ENCODE measurements at regions not wholly inside any gene's neighbourhood (a gene's known extent, or its start where the extent isn't known, plus 50 kb on each side); places are given as distances from the start of the nearest gene placed in this dataset.

GRCh38 chr2:134138115-134138514, 115.8 kb upstream of the MGAT5 start:
- Histone ChIP-seq H3K36me3 (no peaks in the 10 kb centered on the region), H3K27ac (peak overlapping the region in 2 of 4 donors; percentile 28 to 58), H3K4me3 (no peak overlapping the region), H3K4me1 (peaks cover 6 to 50% (median 14%) of the 10 kb centered on the region in 3 donors), H3K9me3 (no peaks in the 10 kb centered on the region), H3K27me3 (no peaks in the 10 kb centered on the region)
- 91 to 93% methylated on average over 2 of the region's 2 CpGs for WGBS, 2 donors (ENCODE audit: low coverage in 1 of 2)
- no peak for ATAC-seq
- TF ChIP-seq POLR2AphosphoS5 (IDR thresholded peaks at IDR 0.05) (no peak), POLR2A (IDR thresholded peaks at IDR 0.05) (no peak), CTCF (IDR thresholded peaks at IDR 0.05) (no peak), EP300 (IDR thresholded peaks at IDR 0.05) (no peak)

GRCh38 chr2:134139611-134140010, 114.3 kb upstream of the MGAT5 start:
- 70 to 100% methylated on average over 2 to 3 of the region's 4 CpGs for WGBS, 2 donors (ENCODE audit: low coverage in 1 of 2)
- Histone ChIP-seq H3K4me1 (peaks cover 6 to 50% (median 18%) of the 10 kb centered on the region in 3 donors), H3K4me3 (no peak overlapping the region), H3K27me3 (no peaks in the 10 kb centered on the region), H3K27ac (no peak overlapping the region), H3K9me3 (no peaks in the 10 kb centered on the region), H3K36me3 (no peaks in the 10 kb centered on the region)
- no peak for ATAC-seq
- TF ChIP-seq POLR2AphosphoS5 (IDR thresholded peaks at IDR 0.05) (no peak), POLR2A (IDR thresholded peaks at IDR 0.05) (no peak), CTCF (IDR thresholded peaks at IDR 0.05) (no peak), EP300 (IDR thresholded peaks at IDR 0.05) (no peak)

GRCh38 chr2:134140251-134140661, 113.6 kb upstream of the MGAT5 start:
- H3K4me3 ChIP-seq: no peak overlapping the region
- WGBS, 2 donors (ENCODE audit: low coverage in 1 of 2): 100% methylated on average over 4 of the region's 9 CpGs
- no peak for ATAC-seq
- H3K27me3 ChIP-seq: no peaks in the 10 kb centered on the region
- TF ChIP-seq EP300 (IDR thresholded peaks at IDR 0.05): no peak
- no peak for TF ChIP-seq CTCF (IDR thresholded peaks at IDR 0.05)
- TF ChIP-seq POLR2A (IDR thresholded peaks at IDR 0.05): no peak
- TF ChIP-seq POLR2AphosphoS5 (IDR thresholded peaks at IDR 0.05): no peak
- H3K27ac ChIP-seq: no peak overlapping the region
- peaks cover 6 to 53% (median 18%) of the 10 kb centered on the region in 3 donors for H3K4me1 ChIP-seq
- no peaks in the 10 kb centered on the region for H3K36me3 ChIP-seq
- H3K9me3 ChIP-seq: no peaks in the 10 kb centered on the region

- Histone ChIP-seq H3K4me3 (no peak overlapping the region), H3K36me3 (no peaks in the 10 kb centered on the region), H3K27me3 (no peaks in the 10 kb centered on the region), H3K9me3 (no peaks in the 10 kb centered on the region), H3K4me1 (peaks cover 4 to 53% (median 15%) of the 10 kb centered on the region in 3 donors), H3K27ac (no peak overlapping the region)
- 60 to 81% methylated on average over 1 to 5 of the region's 6 CpGs for WGBS, 2 donors (ENCODE audit: low coverage in 1 of 2)
- ATAC-seq: no peak
- no peak for TF ChIP-seq POLR2AphosphoS5 (IDR thresholded peaks at IDR 0.05)
- TF ChIP-seq EP300 (IDR thresholded peaks at IDR 0.05): no peak
- TF ChIP-seq POLR2A (IDR thresholded peaks at IDR 0.05): no peak
- TF ChIP-seq CTCF (IDR thresholded peaks at IDR 0.05): no peak
Observed at GRCh38 chr2:134141598-134142340, 112.1 kb upstream of the MGAT5 start.

- WGBS, 2 donors (ENCODE audit: low coverage in 1 of 2): 81% methylated on average over 2 of the region's 4 CpGs
- no peaks in the 10 kb centered on the region for H3K27me3 ChIP-seq
- ATAC-seq: no peak
- peaks cover 0 to 47% (median 9%) of the 10 kb centered on the region in 3 donors for H3K4me1 ChIP-seq
- TF ChIP-seq POLR2A (IDR thresholded peaks at IDR 0.05) (no peak), EP300 (IDR thresholded peaks at IDR 0.05) (no peak), POLR2AphosphoS5 (IDR thresholded peaks at IDR 0.05) (no peak), CTCF (IDR thresholded peaks at IDR 0.05) (no peak)
- H3K36me3 ChIP-seq: no peaks in the 10 kb centered on the region
- H3K27ac ChIP-seq: no peak overlapping the region
- no peak overlapping the region for H3K4me3 ChIP-seq
- no peaks in the 10 kb centered on the region for H3K9me3 ChIP-seq
Observed at GRCh38 chr2:134142341-134142738, 111.5 kb upstream of the MGAT5 start.

Measured in gastroesophageal sphincter (tissue), 4 donors.